Mesothelial cell of epicardium (in vitro differentiated cells): ENCODE measurements at regions not wholly inside any gene's neighbourhood (a gene's known extent, or its start where the extent isn't known, plus 50 kb on each side); places are given as distances from the start of the nearest gene placed in this dataset.

Experiments
- DNase-seq, 2 experiments: peaks; one replicate each; pipeline ENCODE4 v3.0.0; 2021; ENCODE audit warnings: low spot score in 2 of 2; ENCODE audit not compliant: unreplicated experiment in 2 of 2
- H3K27ac Mint-ChIP-seq: 2 replicates; pipeline ENCODE4 v1.8.0; 2021; ENCODE audit warnings: mixed read lengths
- H3K27me3 Mint-ChIP-seq: 2 replicates; pipeline ENCODE4 v1.8.0; 2021; ENCODE audit warnings: low read depth, mixed read lengths
- H3K36me3 Mint-ChIP-seq: 2 replicates; pipeline ENCODE4 v1.8.0; 2021; ENCODE audit warnings: mixed read lengths
- H3K4me1 Mint-ChIP-seq: 2 replicates; pipeline ENCODE4 v1.8.0; 2021; ENCODE audit warnings: mixed read lengths
- H3K4me3 Mint-ChIP-seq: 2 replicates; pipeline ENCODE4 v1.8.0; 2021; ENCODE audit warnings: mild to moderate bottlenecking, moderate library complexity, mixed read lengths
- H3K9me3 Mint-ChIP-seq: 2 replicates; pipeline ENCODE4 v1.8.0; 2021; ENCODE audit warnings: mixed read lengths
- TF ChIP-seq, protein P1 (sequence below): fragments of 200-600 bp; sonication (generic); IDR thresholded peaks from one replicate; pipeline ENCODE4 v1.5.0; 2021; ENCODE audit warnings: antibody characterized with exemption; ENCODE audit not compliant: unreplicated experiment

DNA sequence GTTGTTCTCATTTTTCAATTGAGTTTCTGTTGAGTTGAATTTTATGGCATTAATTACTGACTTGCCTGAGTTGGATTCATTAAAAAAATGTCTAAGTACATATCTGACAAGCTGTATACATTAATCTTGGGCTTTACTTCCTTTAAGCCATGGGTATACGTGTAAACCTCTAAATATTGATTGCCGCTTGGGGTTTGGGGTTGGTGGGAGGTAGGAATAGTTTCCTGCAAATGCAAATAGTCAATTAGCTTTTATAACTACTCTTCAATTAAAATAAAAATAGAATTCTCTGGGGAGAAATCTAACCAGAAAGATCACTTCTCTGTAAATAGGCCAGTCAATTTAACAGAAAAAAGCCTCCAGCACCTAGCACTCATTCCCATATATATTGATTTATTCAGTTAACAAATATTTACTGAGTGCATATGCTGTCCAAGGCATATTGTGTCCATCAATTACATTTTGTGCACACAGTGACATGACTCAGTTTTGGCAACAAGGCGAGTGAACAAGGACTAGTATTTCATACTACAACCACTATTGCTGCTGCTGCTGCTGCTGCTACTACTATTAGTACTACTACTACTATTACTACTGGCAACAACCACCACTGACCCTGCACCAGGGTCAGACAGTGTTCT lies 306.8 kb downstream of the RFC3 start:
- Mint-ChIP-seq H3K4me3 (no peak overlapping the region), H3K27ac (no peak overlapping the region), H3K4me1 (no peaks in the 10 kb centered on the region), H3K9me3 (peaks cover 11% of the 10 kb centered on the region), H3K36me3 (no peaks in the 10 kb centered on the region), H3K27me3 (no peaks in the 10 kb centered on the region)
- DNase-seq = no peak
- TF ChIP-seq, protein P1, sequence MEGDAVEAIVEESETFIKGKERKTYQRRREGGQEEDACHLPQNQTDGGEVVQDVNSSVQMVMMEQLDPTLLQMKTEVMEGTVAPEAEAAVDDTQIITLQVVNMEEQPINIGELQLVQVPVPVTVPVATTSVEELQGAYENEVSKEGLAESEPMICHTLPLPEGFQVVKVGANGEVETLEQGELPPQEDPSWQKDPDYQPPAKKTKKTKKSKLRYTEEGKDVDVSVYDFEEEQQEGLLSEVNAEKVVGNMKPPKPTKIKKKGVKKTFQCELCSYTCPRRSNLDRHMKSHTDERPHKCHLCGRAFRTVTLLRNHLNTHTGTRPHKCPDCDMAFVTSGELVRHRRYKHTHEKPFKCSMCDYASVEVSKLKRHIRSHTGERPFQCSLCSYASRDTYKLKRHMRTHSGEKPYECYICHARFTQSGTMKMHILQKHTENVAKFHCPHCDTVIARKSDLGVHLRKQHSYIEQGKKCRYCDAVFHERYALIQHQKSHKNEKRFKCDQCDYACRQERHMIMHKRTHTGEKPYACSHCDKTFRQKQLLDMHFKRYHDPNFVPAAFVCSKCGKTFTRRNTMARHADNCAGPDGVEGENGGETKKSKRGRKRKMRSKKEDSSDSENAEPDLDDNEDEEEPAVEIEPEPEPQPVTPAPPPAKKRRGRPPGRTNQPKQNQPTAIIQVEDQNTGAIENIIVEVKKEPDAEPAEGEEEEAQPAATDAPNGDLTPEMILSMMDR = no peak

DNA sequence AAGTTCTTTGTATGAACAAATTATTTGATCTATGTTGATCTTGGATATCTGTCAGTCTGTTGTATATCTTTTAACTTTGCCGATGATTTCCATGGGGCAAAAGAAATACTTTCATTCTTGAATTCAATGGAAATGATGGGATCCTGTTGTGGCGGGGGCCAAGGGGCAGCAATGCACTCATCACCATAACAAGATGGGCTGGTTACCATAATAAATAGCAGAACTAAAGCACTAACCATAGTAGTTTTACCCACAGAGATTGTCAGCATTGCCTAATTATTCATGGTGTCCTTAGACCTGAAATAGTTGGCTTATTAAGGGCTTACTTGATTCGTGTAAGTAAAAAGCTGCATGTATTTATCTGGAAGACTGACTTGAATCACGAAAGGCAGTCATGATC lies 309.6 kb downstream of the RFC3 start:
- no peaks in the 10 kb centered on the region for H3K4me1 Mint-ChIP-seq
- no peak for DNase-seq
- no peaks in the 10 kb centered on the region for H3K36me3 Mint-ChIP-seq
- H3K9me3 Mint-ChIP-seq = no peaks in the 10 kb centered on the region
- TF ChIP-seq, protein P1 = no peak
- H3K27ac Mint-ChIP-seq = no peak overlapping the region
- no peaks in the 10 kb centered on the region for H3K27me3 Mint-ChIP-seq
- H3K4me3 Mint-ChIP-seq = no peak overlapping the region

DNA sequence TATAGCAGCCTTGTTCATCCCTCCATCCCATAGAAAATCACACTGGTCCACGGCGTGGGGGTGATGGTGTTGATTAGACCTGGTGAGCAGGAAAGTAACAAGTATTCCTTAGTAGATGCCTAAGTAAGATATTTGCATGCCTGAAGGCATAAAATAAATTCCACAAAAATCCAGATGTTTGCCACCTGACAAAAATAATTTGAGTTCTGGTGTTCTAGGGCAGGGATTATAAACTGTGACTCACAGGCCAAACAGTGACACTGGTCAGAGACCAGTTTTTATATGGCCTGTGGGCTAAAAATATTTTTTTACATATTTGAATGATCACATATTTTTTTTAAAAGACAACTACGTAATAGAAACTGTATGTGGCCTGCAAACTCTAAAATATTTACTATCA lies 310.7 kb downstream of the RFC3 start:
- H3K4me3 Mint-ChIP-seq = no peak overlapping the region
- no peak for DNase-seq
- no peak overlapping the region for H3K27ac Mint-ChIP-seq
- H3K36me3 Mint-ChIP-seq = no peaks in the 10 kb centered on the region
- H3K4me1 Mint-ChIP-seq = no peaks in the 10 kb centered on the region
- H3K9me3 Mint-ChIP-seq = no peaks in the 10 kb centered on the region
- TF ChIP-seq, protein P1 = no peak
- H3K27me3 Mint-ChIP-seq = no peaks in the 10 kb centered on the region

DNA sequence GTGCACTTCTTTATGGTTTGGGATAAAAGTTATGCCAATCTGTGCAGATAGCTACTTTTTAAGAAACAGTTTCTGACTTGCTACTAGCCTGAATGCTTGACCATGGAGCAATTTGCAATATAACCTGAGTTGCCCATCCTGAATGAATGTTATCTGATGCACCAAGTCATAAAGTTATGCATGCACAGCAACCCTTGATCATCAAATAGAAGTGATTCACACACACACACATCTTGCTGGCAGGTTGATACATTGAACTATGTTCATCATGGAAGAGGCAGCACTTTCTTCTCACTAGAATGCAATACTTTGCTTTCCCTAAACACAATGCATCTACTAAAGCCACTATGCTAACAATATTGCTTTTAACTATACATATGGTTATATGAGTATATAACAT lies 311.5 kb downstream of the RFC3 start:
- H3K4me3 Mint-ChIP-seq = no peak overlapping the region
- no peak overlapping the region for H3K27ac Mint-ChIP-seq
- H3K36me3 Mint-ChIP-seq = no peaks in the 10 kb centered on the region
- DNase-seq = no peak
- H3K4me1 Mint-ChIP-seq = no peaks in the 10 kb centered on the region
- no peaks in the 10 kb centered on the region for H3K9me3 Mint-ChIP-seq
- H3K27me3 Mint-ChIP-seq = no peaks in the 10 kb centered on the region
- TF ChIP-seq, protein P1 = no peak

DNA sequence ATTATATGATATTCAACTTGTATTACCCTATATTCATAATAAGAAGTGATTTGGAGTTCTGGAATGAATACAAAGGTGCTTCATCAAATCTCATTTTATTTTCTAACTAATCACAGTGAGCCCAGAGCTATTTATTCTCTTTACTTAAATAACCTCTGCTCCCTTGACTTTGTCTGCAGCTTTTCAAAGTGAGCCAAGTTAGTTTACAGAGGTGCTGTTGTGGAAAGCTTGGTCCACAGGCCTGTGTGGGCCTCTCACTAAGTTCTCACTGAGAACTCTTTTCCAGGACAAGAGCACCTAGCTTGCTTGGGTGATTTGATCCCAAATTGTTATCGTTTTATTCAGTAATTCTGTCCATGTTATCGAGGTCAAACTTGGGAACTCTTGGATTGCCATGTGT lies 319.3 kb downstream of the RFC3 start:
- Mint-ChIP-seq H3K9me3 (peaks cover 3% of the 10 kb centered on the region), H3K27ac (no peak overlapping the region), H3K4me1 (peaks cover 4% of the 10 kb centered on the region), H3K36me3 (no peaks in the 10 kb centered on the region), H3K27me3 (no peaks in the 10 kb centered on the region), H3K4me3 (no peak overlapping the region)
- DNase-seq = no peak
- TF ChIP-seq, protein P1 = no peak
